ENCODE measurements at regions not wholly inside any gene's neighbourhood (a gene's known extent, or its start where the extent isn't known, plus 50 kb on each side); places are given as distances from the start of the nearest gene placed in this dataset.

DNA sequence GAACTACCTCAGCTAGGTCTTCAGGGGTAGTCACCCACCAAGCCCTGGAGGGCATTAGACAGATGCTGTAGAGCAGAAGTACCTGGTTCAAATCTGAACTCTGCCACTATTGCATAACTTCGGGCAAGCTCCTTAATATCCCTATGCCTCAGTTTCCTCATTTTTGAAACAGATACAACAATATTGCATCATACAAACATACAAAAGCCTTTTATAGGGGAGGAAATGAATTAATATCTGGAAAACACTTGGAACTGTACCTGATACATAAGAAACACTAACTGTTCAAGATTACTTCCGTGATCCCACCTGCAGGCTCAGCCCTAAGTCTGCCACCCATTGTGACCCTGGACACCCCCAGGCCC, 166.1 kb downstream of the EFNB1 start:
- TF ChIP-seq, protein P1, sequence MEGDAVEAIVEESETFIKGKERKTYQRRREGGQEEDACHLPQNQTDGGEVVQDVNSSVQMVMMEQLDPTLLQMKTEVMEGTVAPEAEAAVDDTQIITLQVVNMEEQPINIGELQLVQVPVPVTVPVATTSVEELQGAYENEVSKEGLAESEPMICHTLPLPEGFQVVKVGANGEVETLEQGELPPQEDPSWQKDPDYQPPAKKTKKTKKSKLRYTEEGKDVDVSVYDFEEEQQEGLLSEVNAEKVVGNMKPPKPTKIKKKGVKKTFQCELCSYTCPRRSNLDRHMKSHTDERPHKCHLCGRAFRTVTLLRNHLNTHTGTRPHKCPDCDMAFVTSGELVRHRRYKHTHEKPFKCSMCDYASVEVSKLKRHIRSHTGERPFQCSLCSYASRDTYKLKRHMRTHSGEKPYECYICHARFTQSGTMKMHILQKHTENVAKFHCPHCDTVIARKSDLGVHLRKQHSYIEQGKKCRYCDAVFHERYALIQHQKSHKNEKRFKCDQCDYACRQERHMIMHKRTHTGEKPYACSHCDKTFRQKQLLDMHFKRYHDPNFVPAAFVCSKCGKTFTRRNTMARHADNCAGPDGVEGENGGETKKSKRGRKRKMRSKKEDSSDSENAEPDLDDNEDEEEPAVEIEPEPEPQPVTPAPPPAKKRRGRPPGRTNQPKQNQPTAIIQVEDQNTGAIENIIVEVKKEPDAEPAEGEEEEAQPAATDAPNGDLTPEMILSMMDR (IDR thresholded peaks at IDR 0.05; ENCODE audit: low read length): no peak
- TF ChIP-seq EZH2phosphoT487 (IDR thresholded peaks at IDR 0.05; ENCODE audit: low read length) (no peak), EZH2 (optimal IDR thresholded peaks at IDR 0.05; ENCODE audit: low read depth, low read length) (no peak)

All from MM.1S (cell line).